Right forelimb (tissue), 1 donor: ENCODE measurements at regions not wholly inside any gene's neighbourhood (a gene's known extent, or its start where the extent isn't known, plus 50 kb on each side); places are given as distances from the start of the nearest gene placed in this dataset.
"Not testable (repeated sequence)": the region's sequence is repeated elsewhere in the genome, so short reads cannot be mapped to it uniquely, and the experiment has no call there.

Source experiments
- DNase-seq: peaks from one replicate; pipeline ENCODE4 v3.0.0-alpha.2; 2018

DNA sequence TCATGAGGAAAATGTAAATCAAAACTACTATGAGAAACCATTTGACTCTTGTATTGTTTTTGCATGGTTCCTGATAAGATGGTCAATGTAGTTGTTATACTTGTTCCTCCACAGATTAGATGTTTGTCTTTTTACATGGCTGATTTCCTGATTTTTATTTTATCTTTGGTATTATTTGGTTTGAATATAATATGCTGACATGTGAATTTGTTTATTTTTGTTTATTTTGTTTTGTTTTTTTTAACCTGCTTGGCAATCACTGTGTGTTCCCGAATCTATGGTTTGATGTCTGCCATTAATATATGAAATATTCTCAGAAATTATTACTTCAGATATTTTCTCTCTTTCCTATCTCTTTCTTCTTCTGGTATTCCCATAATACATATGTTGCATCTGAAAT is 899.5 kb upstream of the ADGRB3 start:
- DNase-seq = no peak

DNA sequence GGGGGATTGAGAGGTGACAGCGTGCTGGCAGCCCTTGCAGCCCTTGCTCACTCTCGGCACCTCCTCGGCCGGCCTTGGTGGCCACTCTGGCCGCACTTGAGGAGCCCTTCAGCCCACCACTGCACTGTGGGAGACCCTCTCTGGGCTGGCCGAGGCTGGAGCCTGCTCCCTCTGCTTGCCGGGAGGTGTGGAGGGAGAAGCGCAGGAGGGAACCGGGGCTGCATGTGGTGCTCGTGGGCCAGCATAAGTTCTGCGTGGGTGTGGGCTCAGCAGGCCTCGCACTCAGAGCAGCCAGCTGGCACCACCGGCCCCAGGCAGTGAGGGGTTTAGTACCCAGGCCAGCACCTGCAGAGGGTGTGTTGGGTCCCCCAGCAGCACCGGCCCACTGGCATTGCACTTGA is 912.2 kb upstream of the ADGRB3 start:
- DNase-seq = no peak

DNA sequence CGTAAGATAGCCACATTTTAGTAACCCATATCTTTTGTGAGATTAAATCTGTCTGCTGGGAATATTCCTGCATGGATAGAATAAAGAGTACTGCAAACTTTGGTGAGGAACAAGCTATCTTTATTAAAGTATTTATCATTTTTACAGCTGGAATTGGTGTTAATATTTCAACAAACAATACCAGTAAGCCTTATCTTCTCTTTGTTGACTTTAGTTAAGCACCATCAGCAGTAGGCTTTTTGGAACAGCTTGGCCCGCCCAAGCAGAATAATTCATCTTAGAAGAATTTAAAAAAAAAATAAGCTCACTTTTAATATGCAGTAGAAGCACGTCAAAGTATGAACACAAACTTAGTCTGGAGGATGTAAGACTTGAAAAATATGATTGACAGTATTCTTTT is 917.8 kb upstream of the ADGRB3 start:
- DNase-seq = no peak

DNA sequence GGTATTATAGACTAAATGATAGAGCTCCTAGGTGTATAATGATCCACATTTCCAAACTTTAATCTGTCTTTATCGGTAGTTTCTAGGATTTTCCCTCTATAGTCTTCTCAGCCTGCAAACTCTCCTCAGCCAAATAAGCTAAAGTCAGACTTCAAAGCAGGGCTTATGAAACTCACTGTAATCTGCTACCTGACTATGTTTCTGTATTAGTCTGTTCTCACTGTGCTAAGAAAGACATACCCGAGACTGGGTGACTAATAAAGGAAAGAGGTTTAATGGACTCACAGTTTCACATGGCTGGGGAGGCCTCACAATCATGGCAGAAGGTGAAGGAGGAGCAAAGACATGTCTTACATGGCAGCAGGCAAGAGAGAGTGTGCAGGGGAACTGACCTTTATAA is 928.7 kb upstream of the ADGRB3 start:
- DNase-seq = no peak

DNA sequence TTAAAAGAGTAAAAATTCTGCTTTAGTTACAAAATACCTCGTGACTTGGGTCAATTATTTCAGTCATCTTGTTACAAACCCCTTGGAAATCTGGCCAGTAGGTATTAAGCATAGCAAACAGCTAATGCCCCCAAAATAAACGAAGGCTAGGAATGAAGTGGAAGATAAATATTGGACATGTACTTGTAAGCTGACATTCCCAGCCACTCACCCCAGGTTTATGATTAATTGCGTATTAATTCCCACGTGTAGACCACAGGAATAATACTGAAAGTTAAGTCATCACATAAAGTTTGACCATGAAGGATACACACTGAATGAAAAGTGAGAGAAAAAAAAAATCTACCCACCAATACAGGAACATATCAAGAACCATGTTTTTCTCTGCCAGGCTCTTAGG is 936.5 kb upstream of the ADGRB3 start:
- no peak for DNase-seq

DNA sequence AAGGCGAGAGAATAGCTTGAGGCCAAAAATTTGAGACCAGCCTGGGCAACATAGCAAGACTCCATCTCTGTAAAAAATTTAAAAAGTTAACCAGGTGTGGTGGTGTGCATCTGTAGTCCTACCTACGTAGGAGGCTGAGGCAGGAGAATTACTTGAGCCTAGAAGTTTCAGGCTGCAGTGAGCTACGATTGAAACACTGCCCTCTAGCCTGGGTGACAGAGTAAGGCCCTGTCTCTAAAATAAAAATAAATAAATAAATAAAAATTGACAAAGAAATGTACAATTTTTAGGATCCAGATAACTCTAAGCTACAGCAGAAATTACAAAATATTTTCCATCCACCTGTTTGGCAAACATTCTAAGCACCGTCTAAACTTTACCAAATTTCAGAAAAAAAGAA is 941.0 kb upstream of the ADGRB3 start:
- DNase-seq = no peak

DNA sequence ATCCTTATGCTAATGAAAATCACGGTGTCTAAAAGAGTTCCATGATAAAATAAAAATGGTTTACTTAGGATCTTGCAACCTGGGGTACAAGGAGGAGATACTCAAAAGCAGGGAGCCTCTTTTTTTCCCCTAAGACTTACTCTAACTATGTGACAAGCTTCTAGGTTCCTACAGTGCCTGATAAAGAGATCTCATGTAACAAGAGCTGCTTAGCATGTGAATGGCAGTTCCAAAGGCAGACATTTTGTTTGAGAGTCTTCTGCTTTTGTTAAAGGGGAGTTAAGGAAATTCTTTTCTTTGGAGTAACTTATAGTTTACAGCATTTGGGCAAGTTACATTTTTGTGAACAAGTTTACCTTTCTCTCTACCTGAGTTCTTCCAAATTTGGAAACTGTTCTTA is 945.8 kb upstream of the ADGRB3 start:
- no peak for DNase-seq

DNA sequence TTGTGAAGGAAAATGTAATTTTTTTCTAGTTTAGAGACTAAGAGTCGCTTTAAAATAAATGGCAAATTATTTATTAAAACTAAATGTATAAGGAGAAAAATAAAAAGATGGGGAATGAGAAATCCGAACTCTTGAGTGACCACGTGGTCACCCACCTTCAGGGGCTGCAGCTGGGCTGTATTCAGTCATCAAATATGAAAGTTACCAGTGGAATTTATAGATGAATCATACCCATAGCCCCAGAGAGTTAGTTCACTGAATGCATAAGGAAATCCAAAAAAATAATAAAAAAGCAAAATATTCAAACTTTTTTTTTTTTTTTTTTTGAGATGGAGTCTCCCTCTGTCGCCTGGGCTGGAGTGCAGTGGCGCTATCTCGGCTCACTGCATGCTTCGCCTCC is 947.7 kb upstream of the ADGRB3 start:
- DNase-seq = no peak

DNA sequence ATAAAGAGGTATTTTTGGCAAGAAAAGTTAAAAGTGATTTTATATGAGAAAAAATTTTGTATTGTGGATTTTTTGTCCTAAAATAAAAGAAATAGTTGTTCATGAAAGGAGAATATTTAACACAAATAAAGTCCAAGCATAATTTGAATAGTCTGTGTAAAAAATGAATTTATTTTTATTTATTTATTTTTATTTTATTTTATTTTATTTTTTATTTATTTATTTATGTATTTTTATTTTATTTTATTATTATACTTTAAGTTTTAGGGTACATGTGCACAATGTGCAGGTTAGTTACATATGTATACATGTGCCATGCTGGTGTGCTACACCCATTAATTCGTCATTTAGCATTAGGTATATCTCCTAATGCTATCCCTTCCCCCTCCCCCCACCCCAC is 948.9 kb upstream of the ADGRB3 start:
- DNase-seq = not testable (repeated sequence)

DNA sequence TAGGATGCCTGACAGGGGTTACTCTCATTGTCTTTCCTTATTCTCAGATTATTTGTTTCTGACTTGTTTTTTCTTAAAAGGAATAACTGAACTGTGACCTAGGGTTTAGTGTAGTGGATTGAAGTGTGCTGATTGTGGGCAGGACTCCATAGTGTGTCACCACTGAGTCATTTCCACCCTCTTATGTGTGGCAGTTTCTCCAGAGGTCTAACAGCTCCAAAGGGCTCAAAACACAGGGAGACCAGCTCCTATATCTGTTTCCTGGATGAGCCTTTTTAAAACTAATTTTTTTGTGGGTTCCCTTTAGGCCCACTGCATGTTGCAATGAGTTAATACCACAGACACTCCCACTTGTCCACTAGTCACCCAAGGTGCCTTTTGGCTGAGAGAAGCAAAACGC is 951.1 kb upstream of the ADGRB3 start:
- no peak for DNase-seq

DNA sequence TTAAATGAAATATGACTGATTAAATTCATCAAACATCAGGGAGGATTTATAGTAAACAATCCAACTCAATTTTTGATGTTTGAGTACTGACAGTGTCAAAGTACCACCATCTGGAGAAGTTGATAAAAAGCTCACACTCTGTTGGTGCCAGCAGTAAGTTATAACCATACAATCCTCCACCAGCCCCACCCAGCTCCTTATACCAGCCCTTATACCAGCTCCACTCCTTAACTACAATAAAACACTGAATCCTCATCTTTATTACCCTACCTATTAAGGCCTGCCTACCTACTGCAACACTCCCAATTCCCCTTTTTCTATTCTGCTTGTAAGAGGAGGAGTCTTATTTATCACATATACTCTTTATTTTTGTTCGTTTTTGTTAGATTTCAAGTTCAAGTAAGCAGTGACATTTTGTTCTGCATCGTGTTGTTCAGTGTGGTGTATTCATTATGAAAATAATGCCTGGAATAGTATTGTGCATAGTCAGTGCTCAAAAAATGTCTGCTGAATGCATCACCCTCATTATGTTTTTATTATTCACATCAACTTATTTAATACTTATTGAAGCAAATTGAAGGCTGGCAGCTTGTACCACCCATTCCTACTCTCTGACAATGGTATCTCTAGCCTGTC is 954.7 kb upstream of the ADGRB3 start:
- no peak for DNase-seq

DNA sequence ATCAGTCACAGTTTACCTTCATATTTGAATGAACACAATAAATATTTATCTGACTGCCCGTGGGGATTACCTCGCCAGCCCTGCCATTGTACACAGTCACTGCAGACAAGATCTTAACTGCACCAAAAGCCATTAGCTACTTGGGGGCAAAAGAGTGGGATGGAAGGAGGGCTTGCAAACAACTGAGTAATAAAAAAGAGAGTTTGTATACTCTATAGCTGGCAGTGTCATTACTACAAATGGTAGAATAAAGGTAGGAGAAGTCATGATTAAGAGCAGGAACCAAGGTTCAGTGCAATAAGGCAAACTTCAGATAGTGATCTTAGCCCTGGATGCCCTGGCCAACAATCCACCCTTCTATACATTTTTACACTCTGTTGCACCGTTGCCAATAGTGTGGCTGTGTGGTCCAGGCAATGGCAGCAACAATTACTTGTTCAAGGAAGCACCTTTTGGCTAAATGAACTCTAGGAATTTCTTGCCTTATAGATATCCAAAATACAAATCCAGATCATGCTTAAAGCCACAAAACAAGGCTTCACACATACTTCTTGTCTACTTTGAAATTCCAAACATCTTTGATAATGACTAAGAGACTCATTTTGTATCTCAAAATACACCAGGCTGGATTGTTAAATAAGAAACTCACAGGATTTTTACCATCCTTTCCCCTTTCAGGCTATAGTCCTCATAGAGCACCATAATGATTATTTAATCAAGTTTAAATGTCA is 955.4 kb upstream of the ADGRB3 start:
- DNase-seq = no peak

DNA sequence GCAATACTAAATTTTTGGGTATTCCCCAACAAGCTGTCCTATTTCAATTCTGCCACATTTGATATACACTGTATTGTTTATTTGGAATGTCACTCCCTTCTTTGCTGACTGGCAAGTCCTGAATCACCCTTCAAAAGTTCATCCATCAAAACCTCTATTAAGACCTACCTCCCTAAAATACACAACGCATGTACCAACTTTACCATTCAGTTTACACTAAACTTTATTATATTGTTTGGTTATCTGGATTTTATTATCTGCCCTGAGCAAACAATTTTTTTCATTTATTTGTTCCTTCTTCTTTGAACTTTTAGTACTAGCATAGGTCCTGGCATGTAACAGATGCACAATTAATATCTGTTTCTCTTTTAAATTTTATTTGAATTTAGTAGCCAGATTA is 958.2 kb upstream of the ADGRB3 start:
- DNase-seq = no peak

DNA sequence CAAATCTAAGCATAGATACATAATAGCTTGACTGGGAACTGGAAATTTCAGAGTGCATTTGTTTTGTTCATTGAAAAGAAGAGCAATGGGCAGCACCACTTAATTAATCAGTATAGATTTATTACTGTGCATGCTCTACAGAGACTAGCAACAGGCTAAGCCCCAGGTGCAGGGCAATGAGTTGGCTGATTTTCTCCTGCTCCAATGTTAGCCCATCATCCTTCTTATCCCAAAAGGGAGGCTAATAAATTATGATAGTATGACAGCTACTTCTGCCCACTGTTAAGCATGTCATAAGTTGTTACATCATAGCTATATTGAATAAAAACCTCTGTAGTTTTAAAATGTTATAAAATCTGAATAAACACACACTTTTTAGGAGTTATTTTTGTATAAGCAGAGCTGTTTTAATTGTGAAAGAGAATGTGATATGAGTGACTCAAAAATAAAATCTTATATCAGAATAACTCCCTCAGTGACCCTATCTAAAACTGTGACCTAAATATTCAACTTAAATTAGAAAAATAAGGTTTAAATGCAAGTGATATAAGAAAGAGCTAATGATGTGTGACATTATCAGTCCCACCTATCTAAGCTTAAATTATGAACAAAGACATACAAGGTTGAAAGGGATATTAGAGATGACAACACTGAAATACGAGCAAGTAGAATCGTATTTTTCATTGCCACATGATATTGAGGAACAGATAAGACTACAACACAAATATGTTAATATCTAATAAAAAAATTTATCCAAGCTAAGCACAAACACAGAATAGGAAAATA is 967.3 kb upstream of the ADGRB3 start:
- DNase-seq = no peak

DNA sequence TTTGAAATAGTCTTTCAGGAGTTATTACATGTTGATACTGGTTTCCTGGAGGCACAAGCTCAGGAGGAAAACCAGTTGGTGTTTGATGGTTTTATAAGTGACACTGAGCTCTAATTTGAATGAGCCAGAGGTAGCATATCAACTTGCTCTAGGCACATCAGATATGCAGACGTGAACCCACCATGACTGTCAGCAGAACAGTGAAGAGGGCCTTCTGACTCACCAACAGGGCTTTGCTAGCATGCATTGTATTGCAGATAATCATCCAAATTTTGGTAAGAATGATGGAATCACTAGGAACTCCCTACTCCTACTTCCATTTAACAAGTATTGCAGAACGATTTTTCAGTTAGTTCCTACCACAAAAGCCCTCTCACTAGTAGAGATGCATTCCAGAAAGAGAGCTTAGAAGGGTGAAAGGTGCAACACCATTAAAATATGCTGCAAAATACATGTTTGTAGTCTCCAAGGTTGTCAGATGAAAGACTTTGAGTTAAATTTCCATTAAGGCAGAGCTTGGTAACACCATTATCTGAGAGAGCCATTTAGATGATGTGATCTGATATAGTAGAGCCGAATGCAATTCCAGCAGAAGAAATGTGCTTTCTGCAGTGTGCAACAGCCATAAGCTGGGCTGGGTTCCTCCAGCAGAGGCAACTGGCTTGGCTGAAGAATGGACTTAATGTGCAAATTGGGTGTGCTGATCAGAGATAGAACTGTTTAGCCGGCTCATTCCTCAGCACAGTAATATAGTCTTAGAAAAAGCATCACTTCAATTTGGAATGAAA is 968.7 kb upstream of the ADGRB3 start:
- no peak for DNase-seq

DNA sequence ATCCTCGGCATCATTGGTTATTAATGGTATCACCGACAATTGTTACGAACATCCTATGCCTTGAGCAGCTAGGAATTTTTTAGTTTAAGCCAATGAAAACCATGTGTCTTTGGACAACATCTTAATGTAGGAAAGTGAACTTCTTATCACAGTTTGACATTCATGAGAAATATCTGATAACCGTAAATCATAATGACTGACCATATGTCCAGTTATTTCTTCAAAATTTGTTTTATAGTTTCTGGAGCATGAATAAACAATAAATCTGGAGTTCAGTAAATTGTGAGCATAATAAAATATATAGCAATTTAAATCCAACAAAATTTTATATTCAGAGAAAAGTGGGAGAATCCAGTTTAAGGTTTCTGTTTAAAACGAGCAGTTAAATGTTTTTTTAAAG is 970.1 kb upstream of the ADGRB3 start:
- DNase-seq = no peak

DNA sequence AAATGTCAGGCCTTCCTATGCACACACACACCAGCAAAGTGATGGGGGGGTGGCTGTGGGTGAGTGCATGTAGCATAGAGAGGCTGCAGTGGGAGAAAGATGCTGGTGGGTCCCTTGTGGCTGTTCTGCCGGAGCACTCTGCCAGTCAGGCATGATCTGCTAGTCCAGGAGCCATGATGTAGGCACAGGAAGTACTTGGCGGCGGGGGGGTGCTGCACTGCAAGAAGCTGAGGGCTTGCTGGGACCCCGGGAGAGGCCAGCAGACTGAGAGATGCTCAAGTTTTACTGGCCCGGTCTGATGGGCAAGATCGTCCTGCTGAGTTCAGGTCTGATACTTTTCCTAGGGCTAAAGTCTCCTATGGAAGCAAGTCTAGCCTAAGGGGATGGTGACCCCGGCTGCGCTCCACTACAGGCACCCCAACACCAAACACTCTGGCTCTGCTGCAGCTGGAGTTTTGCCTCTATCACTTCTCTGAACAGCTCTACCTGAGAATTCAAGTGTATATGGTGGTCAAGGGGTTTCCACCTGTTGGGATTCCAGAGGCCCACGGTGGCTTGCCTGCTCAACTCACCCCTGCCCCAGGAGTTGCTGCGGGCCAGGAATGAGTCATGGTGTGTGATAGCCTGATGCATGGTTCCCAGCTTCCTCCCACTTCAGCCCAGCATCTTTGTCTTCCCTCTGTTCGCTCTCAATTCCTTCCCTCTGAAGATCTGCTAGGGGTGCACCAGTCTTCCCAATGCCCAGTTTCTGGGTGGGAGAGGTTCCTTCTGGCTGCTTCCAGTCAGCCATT is 971.8 kb upstream of the ADGRB3 start:
- no peak for DNase-seq

DNA sequence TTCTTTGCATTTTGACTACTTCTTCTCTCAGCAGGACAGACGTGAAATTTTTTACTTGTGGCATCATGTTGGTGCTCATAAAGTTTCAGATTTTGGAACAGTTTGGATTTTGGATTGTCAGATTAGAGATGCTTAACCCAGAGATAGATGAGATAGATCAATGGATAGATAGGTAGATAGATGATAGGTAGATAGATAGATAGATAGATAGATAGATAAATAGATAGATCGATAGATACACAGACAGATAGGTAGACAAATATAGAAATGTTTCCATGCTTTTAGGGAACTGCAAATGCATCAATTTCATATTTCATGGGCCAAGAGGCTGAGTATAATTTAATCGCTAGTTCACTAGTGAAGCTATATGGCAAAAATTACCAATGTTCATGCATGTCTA is 981.5 kb upstream of the ADGRB3 start:
- no peak for DNase-seq

DNA sequence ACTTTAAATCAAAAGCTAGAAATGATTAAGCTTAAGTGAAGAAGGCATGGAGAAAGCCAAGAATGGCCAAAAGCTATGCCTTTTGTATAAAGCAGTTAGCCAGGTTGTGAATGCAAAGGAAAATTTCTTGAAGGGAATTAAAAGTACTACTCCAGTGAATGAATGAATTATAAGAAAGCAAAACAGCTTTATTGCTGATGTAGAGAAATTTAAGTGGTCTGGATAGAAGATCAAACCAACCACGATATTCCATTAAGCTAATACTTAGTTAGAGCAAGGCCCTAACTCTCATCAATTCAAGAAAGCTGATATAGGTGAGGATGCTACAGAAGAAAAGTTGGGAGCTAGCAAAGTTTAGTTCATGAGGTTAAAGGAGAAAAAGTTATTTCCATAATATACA is 988.5 kb upstream of the ADGRB3 start:
- DNase-seq = no peak

DNA sequence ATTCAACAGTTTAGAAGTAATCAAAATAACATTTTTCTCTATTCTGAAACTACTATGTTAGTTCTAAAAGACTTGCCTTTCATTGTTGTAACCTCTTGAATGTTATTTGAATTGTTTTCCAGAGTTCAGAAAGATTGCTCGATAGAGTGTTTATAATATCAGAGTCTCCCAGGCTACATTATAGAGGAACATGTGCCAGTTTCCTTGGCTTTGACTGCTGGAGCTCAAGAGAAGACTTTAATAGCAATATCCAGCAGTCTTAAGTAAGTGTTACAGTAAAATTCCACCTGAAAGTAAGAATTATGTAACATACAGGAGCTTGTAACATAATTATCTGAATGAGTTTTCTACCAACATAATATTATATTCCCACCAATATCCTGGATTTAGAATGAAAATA is 991.8 kb upstream of the ADGRB3 start:
- no peak for DNase-seq

DNA sequence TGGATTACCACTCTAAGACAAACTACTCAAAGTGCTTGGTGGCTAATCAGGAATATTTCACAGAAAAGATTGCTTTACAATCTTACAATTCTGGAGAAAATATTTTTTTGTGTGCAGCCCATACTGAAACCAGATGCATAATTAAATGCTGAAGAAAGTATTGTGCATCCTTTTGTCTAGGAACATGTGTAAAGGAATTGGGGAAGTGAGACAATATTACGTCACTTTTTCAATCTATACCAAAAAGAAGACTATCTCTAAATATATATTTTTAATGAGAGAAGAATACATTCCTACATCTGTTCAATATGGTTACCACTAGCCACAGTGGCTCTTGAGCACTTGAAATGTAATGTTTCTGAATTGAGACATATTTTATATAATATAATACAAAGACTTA is 992.5 kb upstream of the ADGRB3 start:
- no peak for DNase-seq

DNA sequence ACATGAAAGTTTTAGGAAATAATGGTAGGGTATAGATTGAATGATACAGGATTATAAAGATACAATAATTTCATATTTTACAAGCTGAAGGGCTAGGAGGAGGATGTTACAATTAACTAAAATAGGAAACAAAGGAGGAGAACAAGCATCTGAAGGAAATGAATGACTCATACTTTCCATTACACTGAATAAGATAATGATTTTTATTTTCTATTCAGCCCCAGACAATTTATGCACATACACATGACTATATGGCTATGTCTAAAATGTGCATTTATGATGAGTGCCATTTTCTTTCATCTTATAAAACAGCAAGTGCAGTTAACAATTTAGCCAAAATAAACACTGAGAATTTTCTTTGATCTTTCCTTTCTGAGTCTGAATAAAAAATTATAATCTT is 994.6 kb upstream of the ADGRB3 start:
- DNase-seq = no peak

DNA sequence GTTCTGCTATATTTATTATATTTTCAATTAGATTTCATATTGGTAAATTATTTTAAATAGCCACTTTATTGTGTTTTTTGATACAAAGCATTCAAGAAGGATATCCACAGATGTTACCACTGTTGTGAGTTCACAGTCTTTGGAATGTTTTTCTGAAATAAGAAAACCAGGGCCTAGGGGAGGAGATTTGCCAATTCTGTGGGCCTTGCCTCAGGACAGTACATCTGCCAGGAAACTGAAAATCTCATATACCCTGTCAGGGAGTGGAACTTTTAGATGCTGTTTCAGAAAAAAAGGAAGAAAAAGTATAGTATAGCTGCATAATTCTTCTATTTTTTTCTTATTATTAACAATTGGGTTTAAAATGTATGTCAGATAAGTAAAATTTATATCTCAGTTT is 995.9 kb upstream of the ADGRB3 start:
- DNase-seq = no peak
